ENCODE measurements at regions not wholly inside any gene's neighbourhood (a gene's known extent, or its start where the extent isn't known, plus 50 kb on each side); places are given as distances from the start of the nearest gene placed in this dataset.

DNA sequence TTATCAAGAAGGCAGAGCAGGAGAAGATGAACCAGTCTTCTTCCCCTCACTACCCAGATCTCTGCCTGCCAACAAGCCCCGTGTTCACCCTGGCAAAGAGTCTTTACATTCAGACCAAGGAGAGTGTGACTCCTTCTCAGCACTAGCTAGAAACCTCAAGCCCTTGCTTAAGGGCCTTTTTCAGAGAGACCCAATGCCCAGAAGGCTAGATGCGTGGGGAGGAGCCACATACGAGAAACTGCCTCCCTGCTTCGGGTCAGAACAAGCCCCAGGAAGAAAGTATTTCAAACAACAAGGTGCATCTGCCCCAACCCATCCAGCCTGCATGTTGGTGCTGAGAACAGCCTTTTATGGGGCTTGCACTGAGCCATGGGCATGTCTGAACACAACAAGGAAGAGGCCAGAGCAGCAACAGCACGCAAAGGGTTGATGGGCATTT is 152.7 kb upstream of the CAMK1G start:
- Histone ChIP-seq H3K9ac (ENCODE audit: low read length) (no peak overlapping the region), H3K27me3 (ENCODE audit: insufficient read depth, low read length) (no peaks in the 10 kb centered on the region), H3K9me3 (ENCODE audit: insufficient read depth, low read depth, low read length) (no peaks in the 10 kb centered on the region), H3K4me1 (ENCODE audit: insufficient read depth, low read length) (peaks cover 4% of the 10 kb centered on the region), H3K4me2 (ENCODE audit: low read length) (no peak overlapping the region), H3K4me3 (ENCODE audit: insufficient read depth, low read depth, low read length) (no peak overlapping the region), H2AFZ (ENCODE audit: low read depth, low read length) (no peak overlapping the region), H3K36me3 (ENCODE audit: insufficient read depth, low read length) (no peaks in the 10 kb centered on the region), H3K27ac (ENCODE audit: low read depth, low read length) (no peak overlapping the region), H3K79me2 (ENCODE audit: insufficient read depth, low read length) (no peaks in the 10 kb centered on the region), H4K20me1 (ENCODE audit: insufficient read depth, low read length) (no peaks in the 10 kb centered on the region)
- Mint-ChIP-seq H3K36me3 (ENCODE audit: low read depth, unreplicated experiment) (no peaks in the 10 kb centered on the region), H3K4me1 (ENCODE audit: low read depth, unreplicated experiment) (peaks cover 27% of the 10 kb centered on the region), H3K4me3 (ENCODE audit: unreplicated experiment) (no peak overlapping the region), H3K9me3 (ENCODE audit: unreplicated experiment) (peaks cover 2% of the 10 kb centered on the region), H3K27ac (ENCODE audit: unreplicated experiment) (peak overlapping the region; percentile 10), H3K27me3 (ENCODE audit: low read depth, unreplicated experiment) (peaks cover 9% of the 10 kb centered on the region)
- TF ChIP-seq EZH2 (IDR thresholded peaks at IDR 0.05; ENCODE audit: insufficient read depth, low read length), result no peak
- TF ChIP-seq, protein P1, sequence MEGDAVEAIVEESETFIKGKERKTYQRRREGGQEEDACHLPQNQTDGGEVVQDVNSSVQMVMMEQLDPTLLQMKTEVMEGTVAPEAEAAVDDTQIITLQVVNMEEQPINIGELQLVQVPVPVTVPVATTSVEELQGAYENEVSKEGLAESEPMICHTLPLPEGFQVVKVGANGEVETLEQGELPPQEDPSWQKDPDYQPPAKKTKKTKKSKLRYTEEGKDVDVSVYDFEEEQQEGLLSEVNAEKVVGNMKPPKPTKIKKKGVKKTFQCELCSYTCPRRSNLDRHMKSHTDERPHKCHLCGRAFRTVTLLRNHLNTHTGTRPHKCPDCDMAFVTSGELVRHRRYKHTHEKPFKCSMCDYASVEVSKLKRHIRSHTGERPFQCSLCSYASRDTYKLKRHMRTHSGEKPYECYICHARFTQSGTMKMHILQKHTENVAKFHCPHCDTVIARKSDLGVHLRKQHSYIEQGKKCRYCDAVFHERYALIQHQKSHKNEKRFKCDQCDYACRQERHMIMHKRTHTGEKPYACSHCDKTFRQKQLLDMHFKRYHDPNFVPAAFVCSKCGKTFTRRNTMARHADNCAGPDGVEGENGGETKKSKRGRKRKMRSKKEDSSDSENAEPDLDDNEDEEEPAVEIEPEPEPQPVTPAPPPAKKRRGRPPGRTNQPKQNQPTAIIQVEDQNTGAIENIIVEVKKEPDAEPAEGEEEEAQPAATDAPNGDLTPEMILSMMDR (IDR thresholded peaks at IDR 0.05; ENCODE audit: insufficient read depth, low read depth, low read length), result no peak
- FAIRE-seq (no peak), DNase-seq (ENCODE audit: low read depth) (no peak)

DNA sequence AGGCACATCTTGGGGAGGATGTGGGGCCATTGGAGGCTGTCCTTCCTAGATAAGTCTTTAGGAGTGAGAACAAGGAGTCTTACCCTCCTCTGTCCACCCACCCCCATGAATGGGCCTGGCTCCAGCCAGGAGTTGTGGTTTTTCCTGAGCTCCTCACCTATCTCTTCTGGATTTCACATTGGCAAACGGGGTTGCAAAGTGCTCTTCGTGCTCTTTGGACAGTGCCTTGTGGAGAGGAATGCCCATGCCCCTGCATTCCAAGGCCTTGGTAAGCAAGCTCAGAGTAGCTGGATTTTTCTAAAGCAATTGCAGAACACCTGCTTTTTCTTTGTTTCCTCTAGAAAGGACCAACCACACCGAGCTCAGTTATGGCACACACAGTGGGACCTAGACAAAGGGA is 152.1 kb upstream of the CAMK1G start:
- DNase-seq (ENCODE audit: low read depth), result no peak
- no peak overlapping the region for H3K27ac ChIP-seq (ENCODE audit: low read depth, low read length)

More for the DNA sequence above, 152.1 kb upstream of the CAMK1G start:
- H3K4me3 Mint-ChIP-seq (ENCODE audit: unreplicated experiment), result no peak overlapping the region
- no peak overlapping the region for H3K4me2 ChIP-seq (ENCODE audit: low read length)
- no peaks in the 10 kb centered on the region for H3K36me3 ChIP-seq (ENCODE audit: insufficient read depth, low read length)
- H3K27ac Mint-ChIP-seq (ENCODE audit: unreplicated experiment), result peak overlapping the region; percentile 69
- no peaks in the 10 kb centered on the region for H4K20me1 ChIP-seq (ENCODE audit: insufficient read depth, low read length)
- no peaks in the 10 kb centered on the region for H3K27me3 ChIP-seq (ENCODE audit: insufficient read depth, low read length)
- no peaks in the 10 kb centered on the region for H3K36me3 Mint-ChIP-seq (ENCODE audit: low read depth, unreplicated experiment)
- H3K9me3 Mint-ChIP-seq (ENCODE audit: unreplicated experiment), result peaks cover 2% of the 10 kb centered on the region
- H3K4me1 ChIP-seq (ENCODE audit: insufficient read depth, low read length), result peaks cover 4% of the 10 kb centered on the region
- no peak overlapping the region for H3K9ac ChIP-seq (ENCODE audit: low read length)
- H3K79me2 ChIP-seq (ENCODE audit: insufficient read depth, low read length), result no peaks in the 10 kb centered on the region
- H3K4me3 ChIP-seq (ENCODE audit: insufficient read depth, low read depth, low read length), result no peak overlapping the region
- no peaks in the 10 kb centered on the region for H3K9me3 ChIP-seq (ENCODE audit: insufficient read depth, low read depth, low read length)
- no peak overlapping the region for H2AFZ ChIP-seq (ENCODE audit: low read depth, low read length)
- no peak for FAIRE-seq
- no peak for TF ChIP-seq EZH2 (IDR thresholded peaks at IDR 0.05; ENCODE audit: insufficient read depth, low read length)
- TF ChIP-seq, protein P1 (IDR thresholded peaks at IDR 0.05; ENCODE audit: insufficient read depth, low read depth, low read length), result no peak
- H3K27me3 Mint-ChIP-seq (ENCODE audit: low read depth, unreplicated experiment), result peaks cover 9% of the 10 kb centered on the region
- H3K4me1 Mint-ChIP-seq (ENCODE audit: low read depth, unreplicated experiment), result peaks cover 27% of the 10 kb centered on the region
